ENCODE measurements at regions not wholly inside any gene's neighbourhood (a gene's known extent, or its start where the extent isn't known, plus 50 kb on each side); places are given as distances from the start of the nearest gene placed in this dataset.

GRCh38 chrX:42442745-42443144 is 335.2 kb downstream of the PPP1R2C start:
- no peaks in the 10 kb centered on the region for H3K27me3 ChIP-seq
- no peak overlapping the region for H3K27ac ChIP-seq
- no peaks in the 10 kb centered on the region for H3K9me3 ChIP-seq
- H3K36me3 ChIP-seq, result no peaks in the 10 kb centered on the region
- H3K4me3 ChIP-seq, result no peak overlapping the region
- H3K4me1 ChIP-seq, result no peaks in the 10 kb centered on the region
- TF ChIP-seq POLR2A (IDR thresholded peaks at IDR 0.05) (no peak), CTCF (IDR thresholded peaks at IDR 0.05) (no peak)
- DNase-seq, result no peak

DNA sequence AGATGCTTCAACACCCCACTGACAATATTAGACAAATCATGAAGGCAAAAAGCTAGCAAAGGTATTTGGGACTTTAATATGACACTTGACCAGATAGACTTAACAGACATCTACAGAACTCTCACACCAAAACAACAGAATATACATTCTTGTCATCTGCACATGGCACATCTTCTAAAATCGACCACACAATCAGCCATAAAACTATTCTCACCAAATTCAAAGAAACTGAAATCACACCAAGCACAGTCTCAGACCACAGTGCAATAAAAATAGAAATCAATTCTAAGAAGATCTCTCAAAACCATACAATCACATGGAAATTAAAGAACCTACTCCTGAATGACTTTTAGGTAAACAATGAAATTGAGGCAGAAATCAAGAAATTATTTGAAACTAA is 340.8 kb downstream of the PPP1R2C start:
- Histone ChIP-seq H3K9me3 (no peaks in the 10 kb centered on the region), H3K4me3 (no peak overlapping the region), H3K4me1 (no peaks in the 10 kb centered on the region), H3K27me3 (no peaks in the 10 kb centered on the region), H3K27ac (no peak overlapping the region), H3K36me3 (no peaks in the 10 kb centered on the region)
- DNase-seq, result no peak
- TF ChIP-seq POLR2A (IDR thresholded peaks at IDR 0.05), result no peak
- no peak for TF ChIP-seq CTCF (IDR thresholded peaks at IDR 0.05)

DNA sequence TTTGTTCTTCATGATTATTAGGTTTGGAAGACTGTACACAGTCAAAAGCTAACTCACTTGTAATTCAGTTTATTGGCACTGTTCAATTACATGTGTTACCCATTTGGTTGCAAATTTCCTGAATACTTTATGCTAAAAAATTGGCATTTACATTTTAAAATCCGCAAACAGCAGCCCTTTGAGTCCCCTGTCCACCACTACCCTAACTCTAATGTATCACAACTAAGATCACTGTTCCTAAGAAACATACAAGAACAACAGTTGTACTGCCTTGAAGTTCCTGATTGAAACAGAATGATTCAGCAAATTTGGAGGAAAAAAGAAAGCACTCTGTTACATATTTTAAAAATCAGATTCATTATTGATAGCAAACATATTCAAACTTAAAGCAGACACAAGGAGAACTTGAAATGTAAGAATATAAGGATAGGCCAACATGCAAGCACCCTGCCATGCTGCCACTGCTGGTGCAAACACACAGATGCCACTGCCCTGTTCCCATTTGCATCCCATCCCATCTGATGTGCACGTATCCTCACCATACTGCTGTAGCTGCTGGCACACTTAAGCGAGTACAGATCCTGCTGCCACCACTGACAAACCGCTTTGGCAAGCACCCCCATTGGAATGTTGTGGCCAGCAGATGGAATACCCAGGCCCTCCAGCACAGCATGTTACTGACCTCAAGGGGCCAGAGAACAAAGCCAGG is 343.4 kb downstream of the PPP1R2C start:
- no peak overlapping the region for H3K4me3 ChIP-seq
- TF ChIP-seq CTCF (IDR thresholded peaks at IDR 0.05), result no peak
- TF ChIP-seq POLR2A (IDR thresholded peaks at IDR 0.05), result no peak
- DNase-seq, result no peak
- no peaks in the 10 kb centered on the region for H3K27me3 ChIP-seq
- H3K4me1 ChIP-seq, result no peaks in the 10 kb centered on the region
- no peak overlapping the region for H3K27ac ChIP-seq
- no peaks in the 10 kb centered on the region for H3K36me3 ChIP-seq
- no peaks in the 10 kb centered on the region for H3K9me3 ChIP-seq

- no peak for DNase-seq
- no peaks in the 10 kb centered on the region for H3K4me1 ChIP-seq
- no peaks in the 10 kb centered on the region for H3K27me3 ChIP-seq
- H3K27ac ChIP-seq, result no peak overlapping the region
- no peak overlapping the region for H3K4me3 ChIP-seq
- no peaks in the 10 kb centered on the region for H3K36me3 ChIP-seq
- no peaks in the 10 kb centered on the region for H3K9me3 ChIP-seq
- TF ChIP-seq POLR2A (IDR thresholded peaks at IDR 0.05) (no peak), CTCF (IDR thresholded peaks at IDR 0.05) (no peak)
Measured at GRCh38 chrX:42432552-42432951, 345.4 kb downstream of the PPP1R2C start.

DNA sequence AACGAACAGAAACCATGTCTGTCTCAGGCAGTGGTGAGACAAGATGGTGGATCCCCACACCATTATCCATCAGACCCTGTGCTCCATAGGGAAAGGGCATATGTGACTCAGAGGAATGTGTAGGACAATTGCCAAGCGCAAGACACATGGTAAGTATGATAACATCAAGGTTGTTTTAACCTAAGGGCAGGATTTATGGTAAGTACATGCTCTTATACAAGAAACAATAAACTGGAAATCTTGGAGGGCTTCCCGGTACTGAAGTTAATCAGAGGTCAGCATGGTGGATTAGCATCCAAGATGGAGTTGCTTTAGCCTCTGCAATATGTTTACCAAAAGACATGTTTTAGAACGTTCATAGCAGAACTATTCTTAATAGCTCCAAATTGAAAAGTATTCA is 355.0 kb downstream of the PPP1R2C start:
- TF ChIP-seq CTCF (IDR thresholded peaks at IDR 0.05) (no peak), POLR2A (IDR thresholded peaks at IDR 0.05) (no peak)
- H3K27me3 ChIP-seq, result no peaks in the 10 kb centered on the region
- DNase-seq, result no peak
- H3K4me3 ChIP-seq, result no peak overlapping the region
- no peaks in the 10 kb centered on the region for H3K4me1 ChIP-seq
- no peak overlapping the region for H3K27ac ChIP-seq
- no peaks in the 10 kb centered on the region for H3K9me3 ChIP-seq
- H3K36me3 ChIP-seq, result no peaks in the 10 kb centered on the region

DNA sequence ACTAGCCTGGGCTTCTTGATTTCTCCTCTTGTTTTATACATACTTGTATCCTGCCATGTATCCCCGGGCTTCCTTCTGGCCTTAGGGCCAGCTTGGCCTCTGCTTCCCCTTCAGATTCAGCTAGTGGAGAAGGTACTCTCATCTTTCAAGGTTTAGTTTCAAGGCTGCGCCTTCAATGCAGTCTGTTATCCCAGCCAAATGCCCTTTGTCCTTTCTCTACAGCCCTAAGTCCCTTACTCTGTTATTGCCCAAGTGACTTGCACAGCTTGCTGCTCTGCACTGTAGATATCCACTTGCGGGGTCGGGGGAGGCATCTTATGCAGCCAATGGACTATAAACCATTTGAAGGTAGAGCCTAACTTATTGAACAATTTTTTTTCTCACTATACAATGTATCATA is 357.5 kb downstream of the PPP1R2C start:
- Histone ChIP-seq H3K27ac (no peak overlapping the region), H3K4me1 (no peaks in the 10 kb centered on the region), H3K27me3 (no peaks in the 10 kb centered on the region), H3K4me3 (no peak overlapping the region), H3K9me3 (no peaks in the 10 kb centered on the region), H3K36me3 (no peaks in the 10 kb centered on the region)
- no peak for DNase-seq
- TF ChIP-seq POLR2A (IDR thresholded peaks at IDR 0.05), result no peak
- TF ChIP-seq CTCF (IDR thresholded peaks at IDR 0.05), result no peak

Measured in Peyer's patch (tissue), 4 donors.